ENCODE measurements at regions not wholly inside any gene's neighbourhood (a gene's known extent, or its start where the extent isn't known, plus 50 kb on each side); places are given as distances from the start of the nearest gene placed in this dataset.

- H3K36me3 Mint-ChIP-seq (ENCODE audit: insufficient read depth, unreplicated experiment) = no peaks in the 10 kb centered on the region
- DNase-seq (ENCODE audit: unreplicated experiment) = peak; percentile 4
- H3K27ac Mint-ChIP-seq (ENCODE audit: low read depth, unreplicated experiment) = no peak overlapping the region
- intact Hi-C loops (cut with micrococcal nuclease) = no loop called here
- ChIA-PET CTCF (no interaction called here), POLR2A (no interaction called here)
- no TSS peak for BruUV-seq (replicated peaks)
- H3K4me3 Mint-ChIP-seq (ENCODE audit: unreplicated experiment) = no peak overlapping the region
- H3K4me1 Mint-ChIP-seq (ENCODE audit: insufficient read depth, unreplicated experiment) = no peaks in the 10 kb centered on the region
- no peaks in the 10 kb centered on the region for H3K27me3 Mint-ChIP-seq (ENCODE audit: insufficient read depth, unreplicated experiment)
- TF ChIP-seq, protein P1, sequence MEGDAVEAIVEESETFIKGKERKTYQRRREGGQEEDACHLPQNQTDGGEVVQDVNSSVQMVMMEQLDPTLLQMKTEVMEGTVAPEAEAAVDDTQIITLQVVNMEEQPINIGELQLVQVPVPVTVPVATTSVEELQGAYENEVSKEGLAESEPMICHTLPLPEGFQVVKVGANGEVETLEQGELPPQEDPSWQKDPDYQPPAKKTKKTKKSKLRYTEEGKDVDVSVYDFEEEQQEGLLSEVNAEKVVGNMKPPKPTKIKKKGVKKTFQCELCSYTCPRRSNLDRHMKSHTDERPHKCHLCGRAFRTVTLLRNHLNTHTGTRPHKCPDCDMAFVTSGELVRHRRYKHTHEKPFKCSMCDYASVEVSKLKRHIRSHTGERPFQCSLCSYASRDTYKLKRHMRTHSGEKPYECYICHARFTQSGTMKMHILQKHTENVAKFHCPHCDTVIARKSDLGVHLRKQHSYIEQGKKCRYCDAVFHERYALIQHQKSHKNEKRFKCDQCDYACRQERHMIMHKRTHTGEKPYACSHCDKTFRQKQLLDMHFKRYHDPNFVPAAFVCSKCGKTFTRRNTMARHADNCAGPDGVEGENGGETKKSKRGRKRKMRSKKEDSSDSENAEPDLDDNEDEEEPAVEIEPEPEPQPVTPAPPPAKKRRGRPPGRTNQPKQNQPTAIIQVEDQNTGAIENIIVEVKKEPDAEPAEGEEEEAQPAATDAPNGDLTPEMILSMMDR (IDR thresholded peaks at IDR 0.05; ENCODE audit: unreplicated experiment) = no peak
- no peaks in the 10 kb centered on the region for H3K9me3 Mint-ChIP-seq (ENCODE audit: unreplicated experiment)
These were observed 675.5 kb downstream of the HTR1A start for GRCh38 chr5:63286724-63287123.

- H3K9me3 Mint-ChIP-seq (ENCODE audit: unreplicated experiment) = peaks cover 14% of the 10 kb centered on the region
- CTCF ChIA-PET = interaction anchor here (1.0 kb wide), 1 partner anchor 129 kb away, joined by 3 read pairs; no protein-coding TSS in a partner anchor
- TF ChIP-seq, protein P1 (IDR thresholded peaks at IDR 0.05; ENCODE audit: unreplicated experiment) = no peak
- no peak overlapping the region for H3K4me3 Mint-ChIP-seq (ENCODE audit: unreplicated experiment)
- intact Hi-C loops (cut with micrococcal nuclease) = no loop called here
- no TSS peak for BruUV-seq (replicated peaks)
- no peaks in the 10 kb centered on the region for H3K36me3 Mint-ChIP-seq (ENCODE audit: insufficient read depth, unreplicated experiment)
- peak; percentile 48 for DNase-seq (ENCODE audit: unreplicated experiment)
- POLR2A ChIA-PET = no interaction called here
- H3K4me1 Mint-ChIP-seq (ENCODE audit: insufficient read depth, unreplicated experiment) = peaks cover 39% of the 10 kb centered on the region
- no peaks in the 10 kb centered on the region for H3K27me3 Mint-ChIP-seq (ENCODE audit: insufficient read depth, unreplicated experiment)
- peak overlapping the region; percentile 55 for H3K27ac Mint-ChIP-seq (ENCODE audit: low read depth, unreplicated experiment)
These were observed 684.8 kb downstream of the LRRC70 start for GRCh38 chr5:63263411-63263810.

GRCh38 chr5:63262185-63262981 is 683.8 kb downstream of the LRRC70 start:
- intact Hi-C loops (cut with micrococcal nuclease) = no loop called here
- no peak overlapping the region for H3K4me3 Mint-ChIP-seq (ENCODE audit: unreplicated experiment)
- ChIA-PET POLR2A (no interaction called here), CTCF (no interaction called here)
- H3K9me3 Mint-ChIP-seq (ENCODE audit: unreplicated experiment) = peaks cover 14% of the 10 kb centered on the region
- peaks cover 36% of the 10 kb centered on the region for H3K4me1 Mint-ChIP-seq (ENCODE audit: insufficient read depth, unreplicated experiment)
- peak overlapping the region; percentile 55 for H3K27ac Mint-ChIP-seq (ENCODE audit: low read depth, unreplicated experiment)
- TSS peak; percentile 97 for BruUV-seq (replicated peaks)
- peak; percentile 75 for DNase-seq (ENCODE audit: unreplicated experiment)
- no peaks in the 10 kb centered on the region for H3K36me3 Mint-ChIP-seq (ENCODE audit: insufficient read depth, unreplicated experiment)
- H3K27me3 Mint-ChIP-seq (ENCODE audit: insufficient read depth, unreplicated experiment) = no peaks in the 10 kb centered on the region
- TF ChIP-seq, protein P1 (IDR thresholded peaks at IDR 0.05; ENCODE audit: unreplicated experiment) = no peak

DNA sequence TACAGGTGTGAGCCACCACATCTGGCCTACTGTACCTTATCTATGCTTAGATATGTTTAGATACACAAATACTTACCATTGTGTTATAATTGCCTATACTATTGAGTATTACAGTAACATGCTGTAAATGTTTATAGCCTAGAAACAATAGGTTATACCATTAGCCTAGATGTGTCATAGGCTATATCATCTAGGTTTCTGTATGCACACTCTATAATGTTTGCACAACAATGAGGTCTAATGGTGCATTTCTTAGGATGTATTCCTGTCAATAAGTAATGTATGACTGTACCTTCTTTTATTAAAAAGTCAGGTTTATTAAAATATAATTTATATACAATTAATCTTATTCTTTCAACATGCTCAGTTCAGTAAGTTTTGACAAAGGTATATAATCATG is 683.1 kb downstream of the LRRC70 start:
- BruUV-seq (replicated peaks) = TSS peak; percentile 68
- ChIA-PET POLR2A (no interaction called here), CTCF (no interaction called here)
- no peak for DNase-seq (ENCODE audit: unreplicated experiment)
- H3K27ac Mint-ChIP-seq (ENCODE audit: low read depth, unreplicated experiment) = peak overlapping the region; percentile 55
- peaks cover 14% of the 10 kb centered on the region for H3K9me3 Mint-ChIP-seq (ENCODE audit: unreplicated experiment)
- intact Hi-C loops (cut with micrococcal nuclease) = no loop called here
- peaks cover 33% of the 10 kb centered on the region for H3K4me1 Mint-ChIP-seq (ENCODE audit: insufficient read depth, unreplicated experiment)
- no peaks in the 10 kb centered on the region for H3K36me3 Mint-ChIP-seq (ENCODE audit: insufficient read depth, unreplicated experiment)
- H3K27me3 Mint-ChIP-seq (ENCODE audit: insufficient read depth, unreplicated experiment) = no peaks in the 10 kb centered on the region
- TF ChIP-seq, protein P1 (IDR thresholded peaks at IDR 0.05; ENCODE audit: unreplicated experiment) = no peak
- no peak overlapping the region for H3K4me3 Mint-ChIP-seq (ENCODE audit: unreplicated experiment)

Data from MCF 10A (cell line).